ENCODE measurements at regions not wholly inside any gene's neighbourhood (a gene's known extent, or its start where the extent isn't known, plus 50 kb on each side); places are given as distances from the start of the nearest gene placed in this dataset.

GRCh38 chr2:215548714-215549113 lies 112.8 kb upstream of the FN1 start:
- 71 to 74% methylated on average over 2 of the region's 2 CpGs for WGBS, 2 donors
- H3K27ac ChIP-seq, result no peak overlapping the region
- no peak for TF ChIP-seq CTCF (IDR thresholded peaks at IDR 0.05)
- TF ChIP-seq POLR2A (IDR thresholded peaks at IDR 0.05), result no peak

GRCh38 chr2:215542690-215543089 lies 106.8 kb upstream of the FN1 start:
- no peaks in the 10 kb centered on the region for H3K36me3 ChIP-seq
- H3K27me3 ChIP-seq, result no peaks in the 10 kb centered on the region
- TF ChIP-seq POLR2A (IDR thresholded peaks at IDR 0.05), result no peak
- no peak for TF ChIP-seq CTCF (IDR thresholded peaks at IDR 0.05)
- H3K9me3 ChIP-seq, result no peaks in the 10 kb centered on the region
- intact Hi-C loops (cut with DNase I), result no loop called here
- no peak overlapping the region for H3K4me3 ChIP-seq
- no peaks in the 10 kb centered on the region for H3K4me1 ChIP-seq
- no peak overlapping the region for H3K27ac ChIP-seq
- no peak for DNase-seq

More at GRCh38 chr2:215548714-215549113, 112.8 kb upstream of the FN1 start:
- DNase-seq, result no peak
- H3K4me3 ChIP-seq, result no peak overlapping the region
- no peaks in the 10 kb centered on the region for H3K4me1 ChIP-seq
- no peaks in the 10 kb centered on the region for H3K9me3 ChIP-seq
- intact Hi-C loops (cut with DNase I), result no loop called here
- H3K27me3 ChIP-seq, result no peaks in the 10 kb centered on the region
- no peaks in the 10 kb centered on the region for H3K36me3 ChIP-seq

- Histone ChIP-seq H3K4me1 (peaks cover 0 to 6% (median 0%) of the 10 kb centered on the region in 3 donors), H3K27me3 (no peaks in the 10 kb centered on the region), H3K9me3 (no peaks in the 10 kb centered on the region), H3K4me3 (no peak overlapping the region), H3K27ac (no peak overlapping the region), H3K36me3 (no peaks in the 10 kb centered on the region)
- intact Hi-C loops (cut with DNase I), result no loop called here
- TF ChIP-seq CTCF (IDR thresholded peaks at IDR 0.05), result no peak
- no peak for DNase-seq
- WGBS, 2 donors, result 25 to 35% methylated on average over 1 of the region's 1 CpG
Measured at GRCh38 chr2:215540658-215541057, 104.8 kb upstream of the FN1 start.

GRCh38 chr2:215537611-215538010 lies 101.7 kb upstream of the FN1 start:
- 57 to 67% methylated on average over 2 of the region's 2 CpGs for WGBS, 2 donors
- peaks cover 0 to 12% (median 0%) of the 10 kb centered on the region in 3 donors for H3K9me3 ChIP-seq
- H3K27ac ChIP-seq, result no peak overlapping the region
- H3K4me3 ChIP-seq, result no peak overlapping the region
- intact Hi-C loops (cut with DNase I), result no loop called here
- H3K4me1 ChIP-seq, result peaks cover 0 to 6% (median 0%) of the 10 kb centered on the region in 3 donors
- TF ChIP-seq POLR2A (IDR thresholded peaks at IDR 0.05) (no peak), CTCF (IDR thresholded peaks at IDR 0.05) (no peak)
- no peaks in the 10 kb centered on the region for H3K27me3 ChIP-seq
- H3K36me3 ChIP-seq, result no peaks in the 10 kb centered on the region
- no peak for DNase-seq

GRCh38 chr2:215536510-215536909 lies 100.6 kb upstream of the FN1 start:
- H3K27me3 ChIP-seq, result no peaks in the 10 kb centered on the region
- peaks cover 0 to 6% (median 0%) of the 10 kb centered on the region in 3 donors for H3K4me1 ChIP-seq
- H3K9me3 ChIP-seq, result peaks cover 0 to 12% (median 0%) of the 10 kb centered on the region in 3 donors
- TF ChIP-seq POLR2A (IDR thresholded peaks at IDR 0.05) (no peak), CTCF (IDR thresholded peaks at IDR 0.05) (no peak)
- no peaks in the 10 kb centered on the region for H3K36me3 ChIP-seq
- intact Hi-C loops (cut with DNase I), result no loop called here
- H3K27ac ChIP-seq, result no peak overlapping the region
- no peak for DNase-seq
- H3K4me3 ChIP-seq, result no peak overlapping the region
- 51 to 61% methylated on average over 5 of the region's 5 CpGs for WGBS, 2 donors
